Right lobe of liver (tissue), 6 donors: ENCODE measurements at regions not wholly inside any gene's neighbourhood (a gene's known extent, or its start where the extent isn't known, plus 50 kb on each side); places are given as distances from the start of the nearest gene placed in this dataset.
"Not testable (repeated sequence)": the region's sequence is repeated elsewhere in the genome, so short reads cannot be mapped to it uniquely, and the experiment has no call there.

ENCODE experiments used
- ATAC-seq, 4 donors: fragments of 200-7000 bp; cut with Tn5 transposase; one replicate each; pipeline ENCODE4 v1.9.1; 2020; ENCODE audit warnings: mild to moderate bottlenecking in 4 of 4, moderate library complexity in 4 of 4
- DNase-seq, 3 donors: peaks; one replicate each; pipeline ENCODE4 v3.0.0-alpha.2; 2020
- H3K27ac ChIP-seq, 3 donors: fragments of 200-600 bp; one replicate each; pipeline ENCODE4 v1.8.0; 2022
- H3K27me3 ChIP-seq, 2 donors: fragments of 200-600 bp; one replicate each; pipeline ENCODE4 v1.8.0; 2022
- H3K36me3 ChIP-seq, 4 donors: fragments of 200-600 bp; sonication (generic) in 1 of 4; one replicate each; pipeline versions ENCODE4 v1.5.1 to v1.8.0; 2017 to 2022; ENCODE audit warnings: control low read depth in 1 of 4
- H3K4me1 ChIP-seq, 4 donors: fragments of 200-600 bp; sonication (generic) in 1 of 4; one replicate each; pipeline versions ENCODE4 v1.5.1 to v1.8.0; 2017 to 2022; ENCODE audit warnings: control low read depth in 1 of 4
- H3K4me3 ChIP-seq, 3 donors: fragments of 200-600 bp; one replicate each; pipeline ENCODE4 v1.8.0; 2022
- H3K9me3 ChIP-seq, 4 donors: fragments of 200-600 bp; sonication (generic) in 1 of 4; one replicate each; pipeline versions ENCODE4 v1.5.1 to v1.8.0; 2017 to 2022; ENCODE audit warnings: control low read depth in 1 of 4
- POLR2A ChIP-seq: fragments of 450-650 bp; IDR thresholded peaks from one replicate; pipeline ENCODE4 v1.6.1; 2017; ENCODE audit warnings: antibody characterized with exemption, mild to moderate bottlenecking
- WGBS: methylation state at CpG from one replicate; pipeline ENCODE4 v1.1.6; 2018; ENCODE audit warnings: low coverage, low lambda C conversion rate; ENCODE audit not compliant: insufficient coverage; ENCODE audit errors: missing lambda C conversion rate; 5-methylcytosine and 5-hydroxymethylcytosine counted together
- intact Hi-C, 2 donors: fragments of 100-400 bp; cut with DNase I; formaldehyde crosslinking; loops; one replicate each; pipeline versions ENCODE4 v1.11.2 to v1.14.1; 2022
- TF ChIP-seq, protein P1 (sequence below), 4 donors: fragments of 200-600 bp in 3 of 4; fragments of 450-650 bp in 1 of 4; IDR thresholded peaks; one replicate each; pipeline versions ENCODE4 v1.5.1 to v1.8.0; 2016 to 2022; ENCODE audit warnings: antibody characterized with exemption in 4 of 4, mild to moderate bottlenecking in 2 of 4
- donor health status: DM: no; HTN: yes; CAD: no.
- donor health status: DM: no; HTN: no; CAD: no.
- donor health status: DM: no; HTN: no; CAD: no.
- donor health status: DM: no; HTN: yes; CAD: no.
- donor health status: DM: no; HTN: yes; CAD: no.

DNA sequence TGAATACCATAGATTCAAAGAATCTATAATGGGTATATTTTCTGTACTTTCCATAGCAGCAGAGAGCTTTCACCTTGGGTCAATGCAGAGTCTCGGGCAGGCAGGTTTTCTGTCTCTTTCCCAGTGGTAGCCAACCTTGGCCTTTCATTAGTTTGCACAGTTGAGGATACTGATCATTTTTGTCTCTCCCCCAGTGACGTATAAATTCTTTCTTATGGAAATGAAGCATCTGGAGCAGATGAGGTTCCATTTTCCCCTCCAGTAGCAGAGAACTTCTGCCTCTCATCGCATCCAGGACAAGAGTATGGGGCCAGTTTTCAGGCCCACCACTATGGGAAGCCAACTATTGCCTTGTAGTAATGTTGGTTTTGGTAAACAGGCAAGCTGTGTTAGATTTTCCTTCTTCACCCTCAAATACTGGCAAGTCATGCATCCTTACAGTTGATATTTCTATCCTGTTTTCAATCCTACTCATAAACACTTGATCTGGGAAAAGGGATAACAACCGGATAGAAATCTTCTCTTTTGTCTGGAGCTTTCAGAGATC lies 845.2 kb upstream of the CDH18 start:
- Histone ChIP-seq H3K9me3 (no peaks in the 10 kb centered on the region), H3K4me1 (no peaks in the 10 kb centered on the region), H3K4me3 (no peak overlapping the region), H3K27ac (no peak overlapping the region), H3K27me3 (no peaks in the 10 kb centered on the region), H3K36me3 (no peaks in the 10 kb centered on the region)
- no peak for ATAC-seq
- TF ChIP-seq POLR2A, result no peak
- TF ChIP-seq, protein P1, sequence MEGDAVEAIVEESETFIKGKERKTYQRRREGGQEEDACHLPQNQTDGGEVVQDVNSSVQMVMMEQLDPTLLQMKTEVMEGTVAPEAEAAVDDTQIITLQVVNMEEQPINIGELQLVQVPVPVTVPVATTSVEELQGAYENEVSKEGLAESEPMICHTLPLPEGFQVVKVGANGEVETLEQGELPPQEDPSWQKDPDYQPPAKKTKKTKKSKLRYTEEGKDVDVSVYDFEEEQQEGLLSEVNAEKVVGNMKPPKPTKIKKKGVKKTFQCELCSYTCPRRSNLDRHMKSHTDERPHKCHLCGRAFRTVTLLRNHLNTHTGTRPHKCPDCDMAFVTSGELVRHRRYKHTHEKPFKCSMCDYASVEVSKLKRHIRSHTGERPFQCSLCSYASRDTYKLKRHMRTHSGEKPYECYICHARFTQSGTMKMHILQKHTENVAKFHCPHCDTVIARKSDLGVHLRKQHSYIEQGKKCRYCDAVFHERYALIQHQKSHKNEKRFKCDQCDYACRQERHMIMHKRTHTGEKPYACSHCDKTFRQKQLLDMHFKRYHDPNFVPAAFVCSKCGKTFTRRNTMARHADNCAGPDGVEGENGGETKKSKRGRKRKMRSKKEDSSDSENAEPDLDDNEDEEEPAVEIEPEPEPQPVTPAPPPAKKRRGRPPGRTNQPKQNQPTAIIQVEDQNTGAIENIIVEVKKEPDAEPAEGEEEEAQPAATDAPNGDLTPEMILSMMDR (IDR thresholded peaks at IDR 0.05), result no peak
- intact Hi-C loops, result no loop called here
- 58% methylated on average over 4 of the region's 4 CpGs for WGBS
- no peak for DNase-seq

DNA sequence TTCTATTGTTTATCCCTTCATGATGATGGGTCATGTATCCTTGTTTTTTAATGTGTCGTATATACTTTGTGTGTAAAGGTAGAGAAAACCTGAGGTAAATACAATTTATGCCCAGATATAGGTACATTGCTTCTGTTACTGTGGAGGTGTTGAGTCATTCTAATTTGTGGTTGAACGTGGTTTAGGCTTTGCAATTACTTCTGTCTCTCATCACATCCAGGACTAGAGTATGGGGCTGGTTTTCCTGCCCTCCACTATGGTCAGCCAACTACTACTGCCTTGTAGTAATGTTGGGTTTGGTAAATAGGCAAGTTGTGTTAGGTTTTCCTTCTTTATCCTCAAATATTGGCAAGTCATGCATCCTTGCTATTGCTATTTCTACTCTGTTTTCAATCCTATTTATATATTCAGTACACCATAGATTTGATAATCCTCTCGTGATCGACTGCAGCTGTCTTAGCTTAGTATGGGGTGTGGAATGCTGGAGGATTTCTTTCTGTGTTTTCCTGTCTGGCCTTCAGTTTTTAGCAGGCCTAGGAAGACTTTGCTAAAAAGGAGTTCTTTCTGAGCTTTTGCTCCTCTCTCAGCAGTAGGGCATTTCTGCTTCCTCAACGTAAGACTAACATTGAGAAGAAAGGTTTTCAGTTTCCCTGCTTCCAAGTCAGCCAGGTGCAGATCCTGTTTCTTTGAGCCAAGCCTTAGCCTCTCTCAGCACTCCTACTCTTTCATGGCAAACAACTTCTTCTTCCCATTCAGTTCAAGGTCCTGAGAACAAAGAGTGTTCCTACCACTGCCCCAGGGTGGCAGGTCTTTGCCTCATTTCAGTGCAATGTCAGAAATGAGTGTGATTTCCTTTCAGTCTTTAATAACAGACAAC lies 844.4 kb upstream of the CDH18 start:
- no peaks in the 10 kb centered on the region for H3K9me3 ChIP-seq
- H3K27ac ChIP-seq, result no peak overlapping the region
- intact Hi-C loops, result no loop called here
- DNase-seq (no peak), ATAC-seq (no peak)
- H3K4me3 ChIP-seq, result no peak overlapping the region
- WGBS, result 54% methylated on average over 5 of the region's 5 CpGs
- H3K4me1 ChIP-seq, result no peaks in the 10 kb centered on the region
- H3K36me3 ChIP-seq, result no peaks in the 10 kb centered on the region
- TF ChIP-seq POLR2A, result no peak
- TF ChIP-seq, protein P1 (IDR thresholded peaks at IDR 0.05), result no peak
- no peaks in the 10 kb centered on the region for H3K27me3 ChIP-seq

DNA sequence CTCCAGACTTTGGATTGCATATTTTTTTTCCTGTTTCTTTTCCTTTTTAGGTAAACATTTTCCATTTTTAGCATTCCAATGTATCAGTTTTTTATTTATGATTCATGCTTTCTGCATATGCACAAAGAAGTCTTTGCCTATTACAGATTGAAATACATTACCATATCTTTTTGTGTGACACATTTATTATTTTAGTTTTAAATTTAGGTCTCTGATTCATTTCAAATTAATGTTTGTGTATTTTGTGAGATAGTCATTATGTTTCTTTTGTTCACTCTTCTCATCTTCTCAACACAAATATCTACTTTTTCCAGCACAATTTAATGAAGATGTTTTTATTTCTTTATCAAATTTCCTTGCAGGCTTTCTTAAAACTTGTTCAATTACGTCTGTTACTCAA lies 838.0 kb upstream of the CDH18 start:
- ATAC-seq, H3K4me1 ChIP-seq, intact Hi-C loops, H3K36me3 ChIP-seq, H3K27me3 ChIP-seq, H3K9me3 ChIP-seq, H3K4me3 ChIP-seq, DNase-seq, H3K27ac ChIP-seq: not testable (repeated sequence)
- WGBS, result 50% methylated on average over 1 of the region's 1 CpG

DNA sequence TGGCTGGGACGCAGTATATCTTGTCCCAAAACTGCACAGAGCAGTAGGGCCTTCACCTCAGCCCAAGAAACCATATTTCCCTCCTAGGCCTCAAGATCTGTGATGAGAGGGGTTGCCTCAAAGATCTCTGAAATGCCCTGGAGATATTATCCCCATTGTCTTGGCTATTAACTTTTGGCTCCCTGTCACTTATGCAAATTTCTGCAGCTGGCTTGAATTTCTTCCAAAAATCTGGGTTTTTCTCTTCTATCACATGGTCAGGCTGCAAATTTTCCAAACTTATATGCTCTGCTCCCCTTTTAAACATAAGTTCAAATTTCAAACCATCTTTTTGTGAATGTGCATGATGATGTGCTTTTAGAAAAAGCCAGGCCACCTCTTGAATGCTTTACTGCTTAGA lies 809.2 kb upstream of the CDH18 start:
- H3K4me3 ChIP-seq, ATAC-seq, H3K9me3 ChIP-seq, H3K4me1 ChIP-seq, H3K27ac ChIP-seq, DNase-seq, H3K36me3 ChIP-seq, H3K27me3 ChIP-seq, intact Hi-C loops: not testable (repeated sequence)
- WGBS, result no CpG with 5 or more reads among the region's 1 CpG

DNA sequence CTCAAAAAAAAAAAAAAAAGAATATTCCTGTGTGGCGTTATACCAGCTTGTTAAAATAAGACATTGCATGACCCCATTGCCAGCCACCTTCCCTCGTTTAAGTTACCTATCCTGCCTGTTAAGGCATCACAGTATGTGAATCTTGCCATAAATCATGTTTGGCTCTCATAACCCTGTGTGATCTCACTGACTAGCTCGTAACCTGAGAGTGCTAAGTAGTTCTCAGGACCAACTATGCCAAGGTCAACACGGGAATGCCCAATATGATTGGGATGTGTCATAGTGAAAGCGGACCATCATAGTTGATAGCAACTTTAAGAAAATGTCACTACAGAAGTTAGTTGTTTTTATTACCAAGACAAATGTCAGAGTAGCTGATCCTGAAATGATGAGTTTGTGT lies 796.8 kb upstream of the CDH18 start:
- H3K36me3 ChIP-seq, intact Hi-C loops, DNase-seq, H3K27ac ChIP-seq, H3K27me3 ChIP-seq, H3K9me3 ChIP-seq, ATAC-seq, H3K4me1 ChIP-seq, H3K4me3 ChIP-seq: not testable (repeated sequence)
- WGBS, result 60% methylated on average over 2 of the region's 5 CpGs

DNA sequence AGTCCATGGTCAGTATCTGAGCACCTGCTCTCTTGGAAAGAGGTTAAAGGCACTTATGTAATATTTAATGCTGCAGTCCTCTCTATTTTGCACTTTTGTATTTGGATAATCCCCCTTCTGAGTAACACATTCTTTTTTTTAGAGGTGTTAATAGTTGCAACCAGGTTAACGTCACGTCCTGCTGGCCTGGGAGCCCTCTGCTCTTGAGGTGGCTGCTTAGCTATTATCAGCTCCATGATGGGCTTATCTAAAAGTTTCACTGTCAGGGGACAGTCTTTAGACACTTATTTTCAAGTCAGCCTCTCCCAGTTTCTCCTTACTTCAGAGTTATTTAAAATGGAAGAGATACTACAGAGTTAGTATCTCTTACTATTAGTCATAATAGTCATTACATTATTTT lies 795.5 kb upstream of the CDH18 start:
- H3K27ac ChIP-seq, H3K27me3 ChIP-seq, H3K4me1 ChIP-seq, DNase-seq, intact Hi-C loops, H3K36me3 ChIP-seq, H3K4me3 ChIP-seq, ATAC-seq, H3K9me3 ChIP-seq: not testable (repeated sequence)
- 22% methylated on average over 2 of the region's 2 CpGs for WGBS

DNA sequence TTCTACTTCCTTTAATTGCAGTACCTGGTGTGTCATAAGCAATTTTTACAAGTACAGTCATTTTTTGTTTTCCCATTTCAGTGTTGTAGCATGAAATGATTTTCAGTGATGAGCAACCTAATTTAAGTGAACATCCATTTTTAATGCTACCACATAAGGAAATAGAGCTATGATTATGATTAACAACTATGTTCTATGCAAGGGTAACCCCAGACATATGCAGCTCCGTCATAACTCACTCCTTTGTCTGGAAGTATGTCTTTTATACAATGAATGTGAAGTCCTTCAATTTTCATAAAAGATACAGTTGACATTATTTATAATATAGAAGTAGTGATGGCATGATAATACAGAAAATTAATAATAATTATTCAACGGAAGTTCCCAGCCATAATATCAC lies 783.3 kb upstream of the CDH18 start:
- H3K27ac ChIP-seq, H3K27me3 ChIP-seq, H3K4me1 ChIP-seq, H3K9me3 ChIP-seq, H3K4me3 ChIP-seq, intact Hi-C loops, ATAC-seq, DNase-seq, H3K36me3 ChIP-seq: not testable (repeated sequence)
- 48% methylated on average over 2 of the region's 2 CpGs for WGBS

DNA sequence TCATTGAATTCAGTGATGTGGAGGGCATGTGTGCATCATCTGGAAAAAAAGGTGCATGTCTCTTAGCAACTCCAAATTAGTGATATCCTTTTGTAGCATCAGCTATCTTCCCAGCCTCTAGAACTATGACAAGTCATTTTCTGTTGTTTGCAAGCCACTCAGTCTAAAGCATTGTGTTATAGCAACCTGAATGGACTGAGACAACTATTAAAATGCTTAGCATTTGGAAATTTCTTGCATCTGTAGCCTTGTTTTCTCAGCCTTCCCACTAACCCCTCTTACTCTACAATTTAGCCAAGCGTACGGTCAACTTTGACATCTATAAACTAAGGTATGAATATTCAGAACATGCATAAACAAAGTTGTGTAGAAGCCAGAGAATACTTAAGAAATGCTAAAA lies 777.1 kb upstream of the CDH18 start:
- no CpG with 5 or more reads among the region's 2 CpGs for WGBS
- intact Hi-C loops, result not testable (repeated sequence)

DNA sequence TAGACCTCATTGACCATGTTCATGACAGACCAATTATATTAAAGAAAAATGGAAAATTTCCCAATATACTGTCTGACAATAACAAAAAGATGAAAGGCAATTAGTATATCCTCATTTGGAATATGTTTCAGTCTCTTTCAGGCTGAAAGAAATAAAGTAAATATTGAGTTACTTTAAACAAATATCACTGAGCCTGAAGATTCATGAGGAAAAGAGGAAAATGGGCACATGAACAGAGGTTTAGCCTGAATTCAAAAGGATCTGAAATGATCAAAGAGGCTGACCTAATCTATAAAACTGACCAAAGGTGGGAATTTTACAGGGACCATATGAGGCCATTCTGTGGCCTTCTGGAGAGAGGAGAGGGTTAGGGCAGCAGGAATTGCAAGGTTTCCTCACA lies 771.5 kb upstream of the CDH18 start:
- ATAC-seq, result peak in 3 of 4 donors; percentile 31 to 64 (median 39)
- H3K27me3 ChIP-seq, intact Hi-C loops, DNase-seq, H3K4me1 ChIP-seq, H3K9me3 ChIP-seq, H3K27ac ChIP-seq, H3K4me3 ChIP-seq, H3K36me3 ChIP-seq: not testable (repeated sequence)

More for the DNA sequence above, 777.1 kb upstream of the CDH18 start:
- not testable (repeated sequence) for H3K27ac ChIP-seq, H3K9me3 ChIP-seq, H3K36me3 ChIP-seq, DNase-seq, H3K27me3 ChIP-seq, H3K4me3 ChIP-seq, ATAC-seq, H3K4me1 ChIP-seq

DNA sequence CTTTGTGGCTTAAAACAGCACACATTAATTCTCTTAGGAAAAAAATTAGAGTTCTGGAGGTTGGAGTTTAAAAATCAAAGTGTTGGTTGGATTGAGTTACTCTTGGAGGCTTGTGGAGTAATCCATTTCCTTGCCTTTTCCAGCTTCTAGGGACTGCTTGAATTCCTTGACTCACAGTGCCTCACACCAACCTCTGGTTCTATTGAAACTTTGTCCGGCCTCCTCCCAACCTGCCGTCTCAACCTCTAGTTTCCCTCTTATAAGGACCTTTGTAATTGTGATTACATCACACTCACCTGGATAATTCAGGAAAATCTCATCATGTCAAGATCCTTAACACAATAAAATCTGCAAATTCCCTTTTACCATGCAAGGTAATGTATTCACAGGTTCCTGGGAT lies 764.2 kb upstream of the CDH18 start:
- intact Hi-C loops, H3K4me1 ChIP-seq, ATAC-seq, H3K9me3 ChIP-seq, H3K27me3 ChIP-seq, DNase-seq, H3K27ac ChIP-seq, H3K4me3 ChIP-seq, H3K36me3 ChIP-seq: not testable (repeated sequence)
- no CpG with 5 or more reads among the region's 2 CpGs for WGBS
